Right hindlimb (tissue), 1 donor: ENCODE measurements at regions not wholly inside any gene's neighbourhood (a gene's known extent, or its start where the extent isn't known, plus 50 kb on each side); places are given as distances from the start of the nearest gene placed in this dataset.

Experiments
- DNase-seq: peaks from one replicate; pipeline ENCODE4 v3.0.0-alpha.2; 2018

DNA sequence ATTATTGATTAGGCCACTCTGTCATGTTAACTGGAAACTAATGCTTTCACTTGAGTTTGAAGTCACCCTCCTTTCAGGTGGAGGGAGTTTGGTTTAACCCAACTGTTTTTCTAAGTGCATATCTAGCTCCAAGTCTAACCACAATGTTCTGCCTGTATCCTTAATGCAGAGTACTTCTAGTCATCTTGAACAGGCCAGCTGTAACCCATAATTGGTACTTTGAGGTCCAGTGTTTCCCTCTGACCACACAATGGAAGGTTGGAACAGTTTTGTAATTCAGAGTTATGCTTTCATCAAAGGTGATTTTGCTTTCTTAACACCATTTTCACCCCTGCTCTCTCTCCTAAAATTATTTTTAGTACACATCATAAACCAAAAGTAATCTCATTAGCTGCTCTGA is 237.2 kb upstream of the DCN start:
- DNase-seq, result no peak

DNA sequence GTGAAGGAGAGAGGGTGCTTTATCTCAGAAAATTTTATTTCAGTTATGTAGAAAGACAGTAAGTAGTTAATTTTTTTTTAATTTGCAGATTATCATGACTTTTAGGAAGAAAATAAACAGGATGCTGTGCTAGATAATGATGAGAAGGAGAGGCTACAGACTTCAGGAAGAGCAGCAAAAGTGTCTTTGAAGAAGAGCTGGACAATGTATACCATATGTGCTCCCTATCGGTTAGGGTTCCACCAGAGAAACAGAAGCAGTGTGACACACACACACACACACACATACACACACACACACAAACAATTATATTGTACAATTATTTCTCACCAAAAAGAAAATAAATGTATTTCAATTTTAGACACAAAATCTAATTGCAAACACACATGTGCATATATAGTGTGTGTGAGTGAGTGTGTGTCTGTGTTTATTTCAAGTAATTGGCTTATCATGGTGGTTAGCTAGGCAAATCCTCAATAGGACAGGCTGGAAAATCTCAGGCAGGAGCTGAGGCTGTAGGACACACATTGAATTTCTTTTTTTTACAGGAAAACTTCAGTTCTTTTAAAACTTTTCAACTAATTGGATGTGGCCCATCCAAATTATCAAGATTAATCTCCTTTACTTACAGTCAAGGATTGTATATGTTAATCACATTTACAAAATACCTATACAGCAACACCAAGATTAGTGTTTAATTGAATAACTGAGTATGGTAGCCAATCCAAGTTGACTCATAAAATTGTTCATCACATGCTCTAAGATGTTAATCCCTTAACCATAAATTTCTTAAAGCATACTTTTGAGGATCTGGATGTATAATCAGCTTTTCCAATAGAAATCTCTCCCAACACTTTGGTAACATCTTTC is 235.8 kb upstream of the DCN start:
- DNase-seq, result no peak

DNA sequence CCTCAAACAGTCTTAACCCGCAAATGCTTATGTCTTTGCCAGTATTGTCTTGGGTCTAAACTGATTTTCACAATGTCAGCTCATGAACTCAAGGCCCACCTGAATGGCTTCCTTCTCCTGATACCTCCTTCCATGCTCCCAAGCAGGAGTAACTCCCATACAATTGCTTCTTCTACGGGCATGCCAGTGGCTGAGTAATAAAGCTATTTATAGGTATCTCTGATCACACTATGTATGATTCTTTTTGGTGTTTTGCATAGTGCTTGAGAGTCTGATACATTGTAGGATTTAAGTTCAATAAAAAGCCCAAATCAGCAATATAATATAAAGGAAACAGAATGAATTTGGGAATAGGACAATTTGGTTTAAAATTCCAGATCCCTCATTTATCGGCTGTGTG is 235.0 kb upstream of the DCN start:
- no peak for DNase-seq

DNA sequence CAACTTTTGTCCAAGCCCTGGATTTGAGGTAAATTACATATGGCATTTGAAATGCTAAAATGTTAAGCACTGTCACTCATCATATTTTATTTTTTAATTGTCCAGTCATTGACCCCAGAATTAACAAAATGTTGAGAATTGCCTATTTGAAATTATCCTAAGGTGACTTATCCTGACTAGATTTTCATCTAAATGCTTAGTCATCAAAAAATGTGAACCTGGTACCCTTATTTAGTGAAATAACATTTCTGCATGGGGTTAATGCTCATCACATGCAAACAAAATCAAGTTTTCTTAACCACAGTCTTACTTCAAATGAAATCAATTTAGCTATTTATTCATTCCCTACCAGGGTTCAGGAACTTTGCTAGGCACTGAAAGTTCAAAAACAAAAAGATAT is 232.0 kb upstream of the DCN start:
- no peak for DNase-seq

DNA sequence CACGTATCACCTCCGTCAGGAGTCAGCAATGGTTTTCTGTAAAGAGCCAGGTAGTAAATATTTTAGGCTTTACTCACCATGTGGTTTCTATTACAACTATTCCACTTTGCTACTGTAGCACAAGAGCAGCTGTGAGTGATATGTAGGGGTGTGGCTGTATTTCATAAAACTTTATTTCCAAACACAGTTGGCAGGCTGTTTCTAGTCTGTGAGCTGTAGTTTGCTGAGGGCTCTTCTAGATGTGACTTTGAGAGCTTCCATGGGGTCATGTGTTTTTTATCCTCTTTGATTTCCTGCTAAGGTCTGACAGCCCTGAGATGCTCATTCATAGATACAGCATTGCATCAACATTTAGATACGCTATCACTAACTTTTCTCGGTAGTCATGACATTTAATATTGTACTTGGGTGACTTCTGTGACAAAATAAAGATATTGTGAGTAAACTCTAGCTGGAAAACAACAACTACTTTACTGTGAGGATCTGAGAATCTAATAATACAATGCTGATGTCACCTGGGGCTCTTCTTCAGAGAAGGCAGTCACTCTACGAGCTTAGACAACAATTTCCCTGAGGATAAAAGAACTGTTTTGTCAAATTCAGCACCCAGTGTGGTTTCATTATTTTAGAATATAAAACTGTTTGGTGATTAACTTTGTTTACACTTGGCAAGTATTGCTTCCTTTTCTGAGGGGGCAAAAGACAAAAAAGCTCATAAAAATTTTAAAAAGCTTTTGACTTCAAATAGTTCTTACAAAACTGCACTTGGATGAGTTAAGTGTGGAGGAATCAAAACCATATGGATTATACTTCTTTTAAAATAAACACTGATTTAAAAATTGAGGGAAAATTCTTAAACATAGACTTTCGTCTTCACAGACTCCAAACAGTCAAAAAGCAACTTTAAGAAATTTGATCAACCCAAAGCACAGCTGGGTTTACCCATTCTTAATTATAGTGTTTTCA is 231.2 kb upstream of the DCN start:
- no peak for DNase-seq

DNA sequence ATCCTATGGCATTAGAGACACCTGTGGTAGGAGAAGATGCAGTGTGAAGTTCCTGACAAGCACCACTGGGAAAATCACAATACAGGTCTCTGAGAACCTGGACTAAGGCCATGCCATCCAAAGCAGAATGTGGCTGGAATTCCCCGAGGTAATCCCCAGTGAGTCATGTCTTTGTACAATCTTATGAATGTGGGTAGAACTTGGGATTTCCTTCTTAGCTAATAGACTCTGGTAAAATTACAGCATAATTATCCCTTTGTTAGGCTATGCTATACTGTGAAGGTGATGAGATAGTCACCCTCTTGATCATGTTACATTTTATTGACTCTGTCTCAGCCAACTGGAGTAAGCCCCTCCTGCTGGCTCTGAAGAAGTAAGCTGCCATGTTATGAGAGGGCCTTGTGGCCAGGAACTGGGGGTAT is 224.3 kb upstream of the DCN start:
- no peak for DNase-seq

DNA sequence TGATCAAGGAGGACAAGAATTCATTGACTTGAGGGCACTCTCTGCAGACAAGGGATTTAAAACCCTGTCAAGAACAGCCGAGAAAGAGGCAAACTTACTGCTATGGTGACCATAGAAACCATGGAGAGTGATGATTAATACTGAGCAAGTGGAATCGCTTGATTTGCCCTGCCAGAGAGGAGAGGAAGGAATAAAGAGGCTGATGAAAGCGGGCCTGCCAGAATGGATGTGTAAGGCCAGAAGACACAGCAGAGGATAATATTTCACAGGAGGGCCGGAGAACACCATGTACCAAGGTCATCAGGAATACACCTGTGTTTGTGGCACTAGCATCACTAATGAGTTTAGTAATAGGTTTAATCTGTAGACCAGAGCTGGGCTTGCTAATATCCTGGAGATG is 221.8 kb upstream of the DCN start:
- no peak for DNase-seq

DNA sequence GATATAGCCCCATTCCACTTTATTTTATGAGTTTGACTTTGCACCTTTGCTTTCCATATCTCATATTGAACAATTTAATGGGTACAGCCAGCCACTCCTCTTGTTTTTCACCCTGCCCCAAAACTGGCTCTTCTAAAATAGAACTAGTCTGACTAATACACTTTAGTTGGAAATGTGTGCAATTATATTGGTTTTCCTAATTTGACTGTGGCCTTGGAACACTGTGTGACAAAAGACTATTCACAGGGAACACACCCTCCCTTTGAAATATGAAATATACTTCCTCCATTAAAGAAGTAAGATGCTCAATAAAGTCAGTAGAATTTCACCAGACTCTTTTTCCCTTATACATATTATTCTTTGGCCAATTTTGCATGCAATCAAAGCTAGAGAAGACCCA is 218.6 kb upstream of the DCN start:
- DNase-seq, result no peak

DNA sequence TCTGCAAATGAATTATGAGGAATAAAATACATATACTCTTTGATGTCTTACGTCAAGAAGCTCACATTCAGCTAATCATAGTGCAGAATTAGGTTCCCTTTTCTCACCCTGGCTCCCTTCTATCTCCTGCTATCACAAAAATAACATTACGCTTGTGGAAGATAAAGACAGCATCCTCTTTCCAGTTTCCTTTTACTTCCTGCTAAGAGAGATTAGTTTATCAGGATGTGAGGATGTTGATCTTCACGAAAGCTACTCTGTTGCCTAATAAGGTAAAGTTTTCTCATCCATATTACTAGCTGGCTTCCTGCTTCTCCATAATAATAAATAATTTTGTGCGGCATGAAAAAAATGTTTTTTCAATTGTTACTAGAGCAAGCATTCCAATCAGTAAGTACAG is 217.7 kb upstream of the DCN start:
- no peak for DNase-seq

DNA sequence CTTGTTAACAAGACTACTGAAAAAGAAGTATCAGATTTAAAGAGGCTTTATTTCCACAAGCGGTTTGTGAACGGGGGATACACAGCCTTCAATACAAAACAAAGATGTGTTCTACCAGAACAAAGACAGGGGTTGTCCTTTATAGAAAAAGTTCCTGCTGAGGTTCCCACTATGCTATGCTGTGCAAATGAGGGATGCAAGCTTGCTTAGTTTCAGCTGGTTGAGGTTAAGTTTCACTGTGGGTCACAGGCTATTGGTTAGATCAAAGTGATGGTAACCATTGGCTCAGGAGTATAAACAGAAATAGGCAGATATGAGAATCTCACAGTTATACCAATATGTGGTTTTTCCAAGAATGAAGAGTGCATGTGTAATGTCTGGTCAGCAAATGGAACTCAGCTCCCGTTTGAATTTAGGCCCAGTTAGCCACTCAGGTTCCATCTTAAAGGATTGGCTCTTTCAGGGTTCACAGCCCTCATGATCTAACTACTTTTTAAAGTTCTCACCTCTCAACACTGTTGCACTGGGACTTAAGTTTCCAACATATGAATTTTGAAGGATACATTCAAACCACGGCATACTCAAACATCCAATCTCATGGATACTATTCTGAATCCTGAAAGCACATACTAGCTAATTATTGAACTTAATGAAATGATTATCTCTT is 215.4 kb upstream of the DCN start:
- DNase-seq, result no peak

DNA sequence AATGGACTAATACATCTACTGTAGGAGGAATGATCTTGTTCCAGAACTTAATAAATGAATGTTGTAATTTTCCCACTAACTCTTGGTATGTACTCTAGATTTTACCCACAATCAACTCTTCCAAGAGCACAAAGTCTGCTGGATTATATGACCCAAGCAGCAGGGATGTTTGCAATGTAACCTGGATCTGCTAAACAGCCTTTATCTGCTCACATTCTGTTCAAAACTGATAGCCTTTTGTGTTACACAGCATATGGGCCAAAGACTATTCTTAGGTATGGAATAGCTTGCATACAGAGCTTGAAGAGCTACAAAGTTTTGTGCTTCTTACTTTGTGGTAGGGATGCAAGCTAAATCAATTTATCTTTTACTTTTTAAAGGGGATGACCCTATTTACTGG is 213.7 kb upstream of the DCN start:
- no peak for DNase-seq

DNA sequence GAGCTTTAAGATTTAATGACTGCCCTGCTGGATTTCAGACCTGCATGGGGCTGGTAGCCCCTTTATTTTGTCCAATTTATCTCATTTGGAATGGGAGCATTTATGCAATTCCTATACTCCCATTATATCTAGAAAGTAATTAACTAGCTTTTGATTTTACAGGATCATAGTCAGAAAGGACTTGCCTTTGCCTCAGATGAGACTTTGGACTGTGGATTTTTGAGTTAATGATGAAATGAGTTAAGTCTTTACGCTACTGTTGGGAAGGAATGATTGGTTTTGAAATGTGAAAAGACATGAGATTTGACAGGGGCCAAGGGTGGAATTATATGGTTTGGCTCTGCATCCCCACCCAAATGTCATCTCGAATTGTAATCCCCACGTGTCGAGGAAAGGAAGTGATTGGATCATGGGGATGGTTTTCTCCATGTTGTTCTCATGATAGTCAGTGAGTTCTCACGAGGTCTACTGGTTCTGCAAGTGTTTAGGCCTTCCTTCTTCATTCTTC is 213.1 kb upstream of the DCN start:
- DNase-seq, result no peak

DNA sequence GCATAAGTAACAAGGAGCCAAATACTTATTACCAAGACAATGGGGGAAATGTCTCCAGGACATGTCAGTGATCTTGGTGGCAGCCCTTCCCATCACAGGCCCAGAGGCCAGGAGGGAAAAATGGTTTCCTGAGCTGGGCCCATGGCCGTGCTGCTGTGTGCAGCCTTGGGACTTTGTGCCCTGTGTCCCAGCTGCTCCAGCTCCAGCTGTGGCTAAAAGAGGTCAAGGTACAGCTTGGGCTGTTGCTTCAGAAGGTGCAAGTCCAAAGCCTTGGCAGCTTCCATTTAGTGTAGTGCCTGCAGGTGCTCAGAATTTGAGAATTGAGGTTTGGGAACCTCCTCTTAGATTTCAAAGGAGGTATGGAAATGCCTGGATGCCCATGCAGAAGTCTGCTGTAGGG is 212.3 kb upstream of the DCN start:
- no peak for DNase-seq

DNA sequence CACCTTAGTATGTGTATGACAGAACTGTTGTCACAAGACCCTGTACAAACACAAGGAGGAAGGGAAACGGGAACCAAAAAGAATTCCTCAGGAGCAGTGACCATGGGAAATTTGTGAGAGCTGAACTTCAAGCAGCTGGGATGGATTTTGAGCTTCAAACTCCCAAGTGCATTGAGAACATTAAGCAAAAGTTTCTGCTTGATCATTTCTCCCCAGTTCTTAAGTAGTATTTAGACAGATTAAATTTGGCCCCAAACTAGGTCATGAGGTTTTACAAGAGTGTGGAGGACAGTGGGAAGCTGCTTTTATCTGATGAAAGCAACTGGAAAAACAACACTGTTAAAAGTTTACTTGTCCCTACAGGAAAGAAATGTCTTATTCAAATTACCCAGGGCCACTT is 206.0 kb upstream of the DCN start:
- no peak for DNase-seq

DNA sequence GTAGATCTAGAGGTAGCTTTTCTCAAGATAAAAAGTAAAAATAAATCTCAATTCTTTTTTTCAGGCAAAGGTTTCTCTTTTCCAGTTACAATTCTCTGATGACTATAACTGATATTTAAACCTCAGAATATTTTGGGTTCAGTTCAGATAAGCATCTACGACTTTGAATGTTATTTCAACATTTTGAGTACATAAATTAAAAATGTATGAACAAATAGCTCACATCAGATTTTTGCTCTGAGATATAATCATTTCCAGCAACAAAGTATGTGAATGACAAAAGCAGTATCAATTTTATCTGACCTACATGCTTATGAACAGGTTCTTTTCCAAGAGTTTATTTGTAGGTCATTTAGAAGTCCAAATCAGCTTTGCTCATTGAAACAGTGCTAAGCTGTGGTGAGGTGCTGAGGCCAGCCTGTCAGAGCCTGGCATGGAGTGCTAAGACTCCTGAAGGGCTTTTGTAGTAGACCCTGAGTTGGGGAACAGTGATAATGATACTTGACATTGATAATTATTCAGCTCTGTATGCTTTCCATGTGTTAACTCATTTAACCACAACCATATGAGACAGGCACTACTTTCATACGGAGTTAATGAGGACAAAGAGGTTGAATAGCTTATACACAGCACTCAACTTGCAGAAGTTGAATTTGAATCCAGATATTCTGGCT is 205.0 kb upstream of the DCN start:
- DNase-seq, result no peak

DNA sequence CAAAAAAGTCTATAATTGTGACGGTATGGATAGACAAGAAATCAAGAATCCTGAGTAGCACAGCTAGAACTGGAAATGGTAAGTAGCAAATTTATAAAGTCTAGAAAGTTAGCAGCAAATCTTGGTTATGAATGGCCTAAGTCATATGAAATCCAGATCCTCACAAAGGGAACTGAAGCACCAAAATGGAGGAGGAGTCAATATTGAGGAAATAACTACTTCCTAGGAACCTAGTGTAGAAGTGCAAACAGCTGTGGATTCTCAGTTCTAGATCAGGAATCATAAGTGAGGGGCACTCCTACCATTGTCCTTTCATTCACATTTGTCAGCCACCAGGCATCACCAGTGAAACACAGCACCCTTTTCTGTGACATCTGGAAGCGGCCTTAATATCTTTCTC is 202.2 kb upstream of the DCN start:
- DNase-seq, result no peak

DNA sequence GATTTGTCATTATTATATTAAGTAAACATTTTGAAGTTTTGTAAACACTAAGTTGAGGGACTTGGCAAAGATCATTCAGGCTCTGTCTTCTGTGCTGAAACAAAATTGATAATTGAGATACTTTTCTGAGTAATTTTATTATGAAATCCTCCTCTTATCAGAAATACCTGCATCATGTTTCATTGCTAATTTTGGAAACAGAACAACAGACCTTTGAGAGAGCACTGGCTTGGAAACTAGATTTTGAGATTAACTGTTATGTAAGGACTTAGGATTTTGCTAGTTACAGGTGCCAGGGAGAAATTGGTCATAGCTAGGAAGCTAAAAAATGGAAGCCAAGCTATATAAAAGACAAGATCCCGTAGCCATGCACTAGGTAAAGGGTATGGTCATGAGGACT is 201.7 kb upstream of the DCN start:
- DNase-seq, result no peak

DNA sequence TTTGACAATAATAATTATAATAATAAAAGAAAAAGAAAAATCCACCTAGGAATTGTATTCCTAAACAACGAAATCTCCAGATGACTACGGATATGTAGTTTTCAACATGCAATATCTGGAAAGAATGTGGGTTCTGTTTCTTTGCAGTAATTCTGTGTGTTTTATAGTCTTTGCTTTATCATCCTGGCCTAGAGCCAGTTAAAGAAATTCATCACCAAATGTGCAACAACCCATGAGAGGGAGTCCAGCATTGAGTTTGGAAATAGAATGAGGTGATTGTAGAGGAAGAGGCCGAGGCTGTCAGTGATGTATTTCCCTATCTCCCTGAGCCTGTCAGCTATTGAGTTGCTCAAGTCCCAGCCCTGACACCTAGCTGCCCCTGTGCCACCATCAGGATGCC is 200.5 kb upstream of the DCN start:
- no peak for DNase-seq

DNA sequence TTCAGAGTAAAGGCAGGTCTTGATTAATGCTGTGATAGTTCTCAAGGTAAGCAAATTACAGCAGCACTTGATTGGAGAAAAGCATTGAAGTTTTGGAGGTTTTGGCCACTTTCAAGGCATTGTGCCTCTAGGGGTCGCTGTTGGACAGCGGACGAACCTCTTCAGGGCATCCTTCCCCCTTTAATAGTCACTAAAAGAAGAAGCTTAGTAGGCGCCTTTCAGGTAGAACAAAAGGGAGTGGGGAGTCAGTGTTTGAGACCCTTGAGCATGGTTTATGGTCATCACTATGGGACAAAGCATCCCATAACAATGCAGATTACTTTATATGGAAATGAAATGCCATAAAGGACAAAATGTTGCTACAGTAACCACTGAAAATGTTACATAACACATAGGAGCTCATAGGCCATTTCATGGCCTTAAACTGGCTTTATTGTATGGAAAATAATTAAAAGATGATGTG is 199.5 kb upstream of the DCN start:
- peak; percentile 90 for DNase-seq

DNA sequence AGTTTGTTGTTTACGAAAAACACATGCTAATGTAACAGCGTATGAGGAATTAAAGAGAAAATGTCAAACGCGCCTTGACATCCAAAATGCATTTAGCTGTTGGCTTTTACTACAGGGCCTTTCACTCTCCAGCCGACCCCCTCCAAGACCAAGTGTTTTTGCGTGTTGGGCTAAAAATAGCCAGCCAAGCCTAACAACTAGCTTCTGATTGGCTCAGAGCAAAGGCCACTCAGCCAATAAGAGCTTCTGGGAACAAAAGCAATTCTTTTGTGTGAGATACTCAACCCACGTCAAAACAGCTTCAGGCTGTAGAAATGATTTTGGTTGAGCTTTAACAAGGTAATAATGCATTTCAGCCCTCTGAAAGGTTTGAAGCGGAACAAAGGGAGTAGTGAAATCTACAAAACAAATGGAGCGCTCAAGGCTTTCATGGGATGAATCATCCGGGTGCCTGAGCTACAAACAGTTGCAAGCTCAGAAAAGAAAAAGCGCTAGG is 198.7 kb upstream of the DCN start:
- DNase-seq, result peak; percentile 92

DNA sequence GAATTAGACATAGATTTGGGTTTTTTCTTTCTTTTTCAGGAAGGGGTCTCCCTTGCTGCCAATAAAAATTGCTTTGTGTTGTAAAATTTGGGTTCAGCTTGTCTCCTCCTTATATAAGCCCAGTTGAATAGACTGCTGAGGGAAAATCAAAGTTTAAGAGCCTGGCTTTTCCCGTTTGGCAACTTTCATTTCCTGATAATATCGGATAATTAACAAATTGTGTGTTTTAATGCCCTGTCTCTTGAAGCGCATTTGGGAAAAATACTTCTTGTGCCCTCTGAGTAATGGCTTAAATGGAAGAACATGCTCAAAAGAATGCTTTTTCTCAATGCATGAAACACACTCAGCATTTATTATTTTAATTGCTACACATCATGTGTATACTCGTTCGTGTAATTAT is 198.0 kb upstream of the DCN start:
- DNase-seq, result no peak

DNA sequence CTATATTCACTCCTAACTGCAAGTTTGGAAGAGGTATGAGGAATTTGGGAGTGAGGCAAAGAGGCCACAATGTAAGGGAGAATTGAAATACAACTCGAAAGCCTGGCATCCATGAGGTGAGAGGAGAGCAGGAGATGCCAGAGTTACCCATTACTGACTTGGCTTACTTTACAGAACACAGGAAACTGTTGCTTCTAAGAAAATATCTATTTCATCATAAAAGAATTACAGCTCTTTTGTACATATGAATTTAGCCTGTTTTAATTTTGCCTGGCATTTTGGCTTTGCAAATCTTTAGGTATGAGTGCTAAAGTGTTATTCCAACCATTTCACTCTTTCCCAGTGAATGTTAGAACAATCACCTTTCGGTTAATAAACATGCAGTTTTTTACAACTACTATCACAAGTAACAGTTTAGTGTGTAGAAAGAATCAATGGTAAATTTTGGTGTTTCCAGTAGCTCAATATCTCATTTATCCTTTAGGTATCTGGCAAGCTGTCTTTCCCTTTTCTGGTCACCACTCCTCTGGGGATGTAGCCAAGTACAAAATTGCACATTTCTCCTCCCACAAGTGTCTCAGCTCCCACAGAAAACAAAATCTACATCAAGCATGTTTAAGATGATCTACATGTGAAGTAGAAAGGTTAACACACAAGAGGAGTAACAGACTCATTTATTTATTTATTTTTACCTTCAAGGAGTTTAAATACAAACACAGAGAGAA is 196.6 kb upstream of the DCN start:
- no peak for DNase-seq
